T1000 (cell line): ENCODE measurements at regions not wholly inside any gene's neighbourhood (a gene's known extent, or its start where the extent isn't known, plus 50 kb on each side); places are given as distances from the start of the nearest gene placed in this dataset.

ENCODE experiments used
- DNase-seq: peaks from one replicate; lab custom pipeline; 2025; ENCODE audit warnings: mixed read lengths; lab: John Stamatoyannopoulos, UW

GRCh38 chr12:45549337-45549902, 180.1 kb upstream of the ARID2 start:
- no peak for DNase-seq

GRCh38 chr12:45553204-45553603, 176.3 kb upstream of the ARID2 start:
- no peak for DNase-seq

GRCh38 chr12:45557016-45557415, 172.5 kb upstream of the ARID2 start:
- DNase-seq, result no peak

GRCh38 chr12:45558353-45558752, 171.2 kb upstream of the ARID2 start:
- no peak for DNase-seq

- no peak for DNase-seq
Observed at GRCh38 chr12:45559537-45559936, 170.0 kb upstream of the ARID2 start.

GRCh38 chr12:45560689-45561088, 168.8 kb upstream of the ARID2 start:
- DNase-seq, result no peak

- no peak for DNase-seq
Observed at GRCh38 chr12:45561488-45561887, 168.0 kb upstream of the ARID2 start.

GRCh38 chr12:45565590-45565989, 163.9 kb upstream of the ARID2 start:
- no peak for DNase-seq

- DNase-seq, result no peak
Observed at GRCh38 chr12:45566257-45566656, 163.2 kb upstream of the ARID2 start.

- DNase-seq, result no peak
Observed at GRCh38 chr12:45568808-45569207, 160.7 kb upstream of the ARID2 start.

- DNase-seq, result no peak
Observed at GRCh38 chr12:45570501-45570900, 159.0 kb upstream of the ARID2 start.

- DNase-seq, result no peak
Observed at GRCh38 chr12:45572114-45572513, 157.4 kb upstream of the ARID2 start.

- no peak for DNase-seq
Observed at GRCh38 chr12:45575417-45575816, 154.1 kb upstream of the ARID2 start.

GRCh38 chr12:45575823-45576475, 153.6 kb upstream of the ARID2 start:
- no peak for DNase-seq

- DNase-seq, result no peak
Observed at GRCh38 chr12:45577844-45578399, 151.6 kb upstream of the ARID2 start.

GRCh38 chr12:45580356-45580969, 149.0 kb upstream of the ARID2 start:
- no peak for DNase-seq

- no peak for DNase-seq
Observed at GRCh38 chr12:45581112-45581511, 148.4 kb upstream of the ARID2 start.

- no peak for DNase-seq
Observed at GRCh38 chr12:45582536-45582935, 147.0 kb upstream of the ARID2 start.

- no peak for DNase-seq
Observed at GRCh38 chr12:45582986-45583659, 146.4 kb upstream of the ARID2 start.

- DNase-seq, result no peak
Observed at GRCh38 chr12:45584336-45584735, 145.2 kb upstream of the ARID2 start.

- no peak for DNase-seq
Observed at GRCh38 chr12:45585522-45586230, 143.8 kb upstream of the ARID2 start.

- no peak for DNase-seq
Observed at GRCh38 chr12:45586486-45586885, 143.0 kb upstream of the ARID2 start.
